IPS-18a (cell line): ENCODE measurements at regions not wholly inside any gene's neighbourhood (a gene's known extent, or its start where the extent isn't known, plus 50 kb on each side); places are given as distances from the start of the nearest gene placed in this dataset.

Experiments
- H3K27ac ChIP-seq: one replicate; pipeline ENCODE4 v1.5.1; 2013; ENCODE audit warnings: low read length
- H3K27me3 ChIP-seq: one replicate; pipeline ENCODE4 v1.6.1; 2013; ENCODE audit warnings: mild to moderate bottlenecking, low read length; ENCODE audit not compliant: control insufficient read depth, insufficient read depth
- H3K36me3 ChIP-seq: one replicate; pipeline ENCODE4 v1.6.1; 2013; ENCODE audit warnings: low read depth, low read length; ENCODE audit not compliant: control insufficient read depth
- H3K4me1 ChIP-seq: one replicate; pipeline ENCODE4 v1.6.1; 2013; ENCODE audit warnings: low read depth, low read length; ENCODE audit not compliant: control insufficient read depth
- H3K4me3 ChIP-seq: one replicate; pipeline ENCODE4 v1.5.1; 2013; ENCODE audit warnings: low read length
- H3K9ac ChIP-seq: one replicate; pipeline ENCODE4 v1.6.1; 2013; ENCODE audit warnings: mild to moderate bottlenecking, low read length, moderate library complexity
- H3K9me3 ChIP-seq: one replicate; pipeline ENCODE4 v1.6.1; 2013; ENCODE audit warnings: low read depth, low read length; ENCODE audit not compliant: control insufficient read depth

- Histone ChIP-seq H3K27me3 (no peaks in the 10 kb centered on the region), H3K27ac (no peak overlapping the region), H3K36me3 (no peaks in the 10 kb centered on the region), H3K4me3 (no peak overlapping the region), H3K4me1 (peaks cover 1% of the 10 kb centered on the region), H3K9ac (no peak overlapping the region), H3K9me3 (no peaks in the 10 kb centered on the region)
Measured at GRCh38 chr22:48832592-48832991, 995.1 kb downstream of the BRD1 start.

- no peaks in the 10 kb centered on the region for H3K36me3 ChIP-seq
Measured at GRCh38 chr22:48829908-48830307, 997.8 kb downstream of the BRD1 start.

GRCh38 chr22:48828688-48829087, 999.0 kb downstream of the BRD1 start:
- Histone ChIP-seq H3K36me3 (no peaks in the 10 kb centered on the region), H3K27me3 (no peaks in the 10 kb centered on the region), H3K9ac (no peak overlapping the region), H3K4me3 (no peak overlapping the region), H3K9me3 (no peaks in the 10 kb centered on the region), H3K27ac (no peak overlapping the region), H3K4me1 (peaks cover 4% of the 10 kb centered on the region)

More at GRCh38 chr22:48829908-48830307, 997.8 kb downstream of the BRD1 start:
- no peak overlapping the region for H3K4me3 ChIP-seq
- no peaks in the 10 kb centered on the region for H3K27me3 ChIP-seq
- no peak overlapping the region for H3K9ac ChIP-seq
- no peaks in the 10 kb centered on the region for H3K9me3 ChIP-seq
- H3K4me1 ChIP-seq: peaks cover 4% of the 10 kb centered on the region
- no peak overlapping the region for H3K27ac ChIP-seq

GRCh38 chr22:48827904-48828555, 999.6 kb downstream of the BRD1 start:
- H3K4me3 ChIP-seq: no peak overlapping the region
- H3K27ac ChIP-seq: no peak overlapping the region
- no peaks in the 10 kb centered on the region for H3K9me3 ChIP-seq
- peaks cover 4% of the 10 kb centered on the region for H3K4me1 ChIP-seq
- no peaks in the 10 kb centered on the region for H3K27me3 ChIP-seq
- no peaks in the 10 kb centered on the region for H3K36me3 ChIP-seq
- no peak overlapping the region for H3K9ac ChIP-seq

GRCh38 chr22:48827268-48827846, 1000.3 kb downstream of the BRD1 start:
- peaks cover 4% of the 10 kb centered on the region for H3K4me1 ChIP-seq
- no peaks in the 10 kb centered on the region for H3K27me3 ChIP-seq
- no peaks in the 10 kb centered on the region for H3K36me3 ChIP-seq
- no peak overlapping the region for H3K4me3 ChIP-seq
- H3K27ac ChIP-seq: no peak overlapping the region
- no peaks in the 10 kb centered on the region for H3K9me3 ChIP-seq
- H3K9ac ChIP-seq: no peak overlapping the region

GRCh38 chr22:48826546-48826945, 1001.1 kb downstream of the BRD1 start:
- Histone ChIP-seq H3K27ac (no peak overlapping the region), H3K9me3 (no peaks in the 10 kb centered on the region), H3K4me1 (peaks cover 4% of the 10 kb centered on the region), H3K4me3 (no peak overlapping the region), H3K27me3 (no peaks in the 10 kb centered on the region), H3K9ac (no peak overlapping the region), H3K36me3 (no peaks in the 10 kb centered on the region)

GRCh38 chr22:48825802-48826520, 1001.7 kb downstream of the BRD1 start:
- Histone ChIP-seq H3K4me1 (peaks cover 4% of the 10 kb centered on the region), H3K9ac (no peak overlapping the region), H3K36me3 (no peaks in the 10 kb centered on the region), H3K27ac (no peak overlapping the region), H3K9me3 (no peaks in the 10 kb centered on the region), H3K4me3 (no peak overlapping the region), H3K27me3 (no peaks in the 10 kb centered on the region)

- H3K9ac ChIP-seq: no peak overlapping the region
Measured at GRCh38 chr22:48824712-48825651, 1002.7 kb downstream of the BRD1 start.

GRCh38 chr22:48823941-48824340, 1003.7 kb downstream of the BRD1 start:
- H3K9me3 ChIP-seq: no peaks in the 10 kb centered on the region
- no peaks in the 10 kb centered on the region for H3K36me3 ChIP-seq
- no peaks in the 10 kb centered on the region for H3K27me3 ChIP-seq
- H3K4me3 ChIP-seq: no peak overlapping the region
- H3K4me1 ChIP-seq: peaks cover 4% of the 10 kb centered on the region
- H3K9ac ChIP-seq: no peak overlapping the region
- no peak overlapping the region for H3K27ac ChIP-seq

More at GRCh38 chr22:48824712-48825651, 1002.7 kb downstream of the BRD1 start:
- Histone ChIP-seq H3K4me3 (no peak overlapping the region), H3K4me1 (peaks cover 4% of the 10 kb centered on the region), H3K27me3 (no peaks in the 10 kb centered on the region), H3K36me3 (no peaks in the 10 kb centered on the region), H3K27ac (no peak overlapping the region), H3K9me3 (no peaks in the 10 kb centered on the region)

- no peak overlapping the region for H3K27ac ChIP-seq
- H3K9me3 ChIP-seq: no peaks in the 10 kb centered on the region
- H3K4me1 ChIP-seq: peaks cover 2% of the 10 kb centered on the region
- H3K4me3 ChIP-seq: no peak overlapping the region
- no peak overlapping the region for H3K9ac ChIP-seq
- no peaks in the 10 kb centered on the region for H3K36me3 ChIP-seq
- no peaks in the 10 kb centered on the region for H3K27me3 ChIP-seq
Measured at GRCh38 chr22:48822278-48823233, 1005.1 kb downstream of the BRD1 start.
